GM21381 (cell line): ENCODE measurements at regions not wholly inside any gene's neighbourhood (a gene's known extent, or its start where the extent isn't known, plus 50 kb on each side); places are given as distances from the start of the nearest gene placed in this dataset.
"Not testable (repeated sequence)": the region's sequence is repeated elsewhere in the genome, so short reads cannot be mapped to it uniquely, and the experiment has no call there.

Source experiments
- ATAC-seq: cut with Tn5 transposase; IDR thresholded peaks from one replicate; pipeline ENCODE4 v1.9.1; 2021; ENCODE audit warnings: mild to moderate bottlenecking, moderate library complexity; ENCODE audit not compliant: unreplicated experiment

DNA sequence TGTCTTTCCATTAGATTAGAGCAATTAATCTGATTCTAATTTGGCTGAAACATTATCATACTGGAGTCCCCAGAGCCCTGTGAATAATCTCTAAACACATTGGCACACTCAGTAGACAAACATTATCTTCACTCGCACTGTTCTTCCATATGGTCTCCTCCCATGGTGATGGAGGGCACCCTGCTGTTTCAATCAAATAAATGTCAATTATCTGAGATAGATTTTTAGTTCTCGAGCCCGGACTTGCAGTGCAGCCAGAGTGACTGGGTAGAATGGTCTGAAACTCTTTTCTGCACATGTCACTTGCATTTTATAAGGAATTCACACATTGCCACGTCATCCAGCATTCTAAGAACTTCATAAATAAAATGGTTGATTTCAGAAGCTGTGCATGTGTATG lies 90.6 kb upstream of the MAP3K7 start:
- ATAC-seq = no peak

DNA sequence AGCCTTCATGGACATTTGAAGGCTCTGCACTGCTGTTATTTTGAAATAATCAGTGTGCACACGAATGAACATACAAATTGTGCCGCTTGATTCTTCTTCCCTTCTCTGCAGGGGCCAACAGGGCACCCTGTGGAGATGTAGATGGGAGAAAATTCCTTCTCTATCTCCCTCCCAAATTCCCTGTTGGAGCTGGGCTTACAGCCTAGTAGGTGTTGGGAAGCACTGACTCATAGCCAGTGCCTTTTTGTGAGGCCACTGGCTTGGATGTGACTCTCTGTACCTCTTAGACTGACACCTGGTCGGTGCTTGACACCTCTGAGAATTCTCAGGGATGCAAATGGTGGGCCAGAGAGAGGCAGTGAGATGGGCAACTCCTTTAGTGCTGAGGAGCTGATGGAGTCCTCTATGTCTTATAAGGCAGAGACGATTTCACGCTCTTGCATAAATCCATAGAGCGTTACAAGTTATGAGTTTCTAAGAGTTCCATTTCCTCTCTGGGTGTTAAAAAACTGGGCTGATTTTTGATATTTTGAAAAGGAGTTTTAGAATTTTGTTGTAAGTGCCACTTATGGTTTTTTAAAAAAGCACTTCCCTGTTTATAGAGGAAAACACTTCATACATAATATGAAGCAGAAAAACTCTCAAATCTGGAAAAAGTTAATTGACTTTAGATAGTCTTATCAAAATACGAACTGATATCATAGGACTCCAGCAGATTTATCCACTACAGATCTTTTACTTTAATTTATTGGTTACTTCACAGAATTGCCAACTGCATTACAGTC lies 89.8 kb upstream of the MAP3K7 start:
- no peak for ATAC-seq

DNA sequence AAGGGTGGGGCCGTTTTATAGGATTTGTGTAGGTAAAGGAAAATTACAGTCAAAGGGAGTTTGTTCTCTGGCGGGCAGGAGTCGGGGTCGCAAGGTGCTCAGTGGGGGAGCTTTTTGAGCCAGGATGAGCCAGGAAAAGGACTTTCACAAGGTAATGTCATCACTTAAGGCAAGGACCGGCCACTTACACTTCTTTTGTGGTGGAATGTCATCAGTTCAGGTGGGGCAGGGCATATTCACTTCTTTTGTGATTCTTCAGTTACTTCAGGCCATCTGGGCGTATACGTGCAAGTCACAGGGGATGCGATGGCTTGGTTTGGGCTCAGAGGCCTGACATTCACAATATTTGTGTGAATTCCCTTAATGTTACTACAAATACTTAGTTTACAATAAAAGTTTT lies 88.2 kb upstream of the MAP3K7 start:
- not testable (repeated sequence) for ATAC-seq

- not testable (repeated sequence) for ATAC-seq
These were observed 87.2 kb upstream of the MAP3K7 start for GRCh38 chr6:90674077-90674476.

- no peak for ATAC-seq
These were observed 83.0 kb upstream of the MAP3K7 start for GRCh38 chr6:90669846-90670245.

DNA sequence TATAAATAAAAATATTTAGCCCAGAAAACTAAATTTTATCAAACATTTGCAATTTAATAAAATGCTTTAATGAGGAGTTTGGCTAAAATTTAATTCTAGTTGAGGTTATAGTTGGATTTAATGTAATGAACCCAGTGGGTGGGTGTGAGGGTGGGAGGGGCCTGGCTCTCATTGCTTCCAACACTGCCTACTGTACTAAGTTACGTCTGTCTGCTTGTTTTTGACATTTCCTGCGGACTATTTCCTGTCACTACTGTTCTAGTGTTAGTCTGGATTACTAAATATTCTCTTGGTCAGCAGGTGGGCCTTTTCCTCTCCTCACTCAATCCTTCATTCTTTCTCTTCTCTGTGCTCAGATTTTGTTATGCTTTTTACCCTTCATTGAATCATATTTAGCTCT lies 82.5 kb upstream of the MAP3K7 start:
- ATAC-seq = no peak

DNA sequence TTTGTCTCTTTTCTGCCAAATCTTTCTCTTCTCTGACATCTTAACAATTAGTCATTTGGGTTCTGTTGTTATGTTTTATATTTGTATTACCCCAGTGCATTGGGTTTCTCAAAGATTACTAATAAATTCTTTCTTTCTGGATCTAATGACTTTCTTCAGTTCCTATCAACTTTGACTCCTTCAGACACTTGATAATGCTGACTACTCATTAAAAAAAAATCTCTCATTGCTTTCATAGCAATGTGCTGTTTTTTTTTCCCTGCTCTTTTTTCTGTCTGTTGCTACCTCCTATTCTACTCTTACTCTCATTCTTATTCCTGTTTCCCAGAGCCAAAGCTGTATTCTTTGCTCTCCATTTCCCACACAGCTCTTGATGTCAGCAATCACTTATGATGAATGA lies 81.3 kb upstream of the MAP3K7 start:
- no peak for ATAC-seq

- ATAC-seq = no peak
These were observed 77.0 kb upstream of the MAP3K7 start for GRCh38 chr6:90663873-90664272.

DNA sequence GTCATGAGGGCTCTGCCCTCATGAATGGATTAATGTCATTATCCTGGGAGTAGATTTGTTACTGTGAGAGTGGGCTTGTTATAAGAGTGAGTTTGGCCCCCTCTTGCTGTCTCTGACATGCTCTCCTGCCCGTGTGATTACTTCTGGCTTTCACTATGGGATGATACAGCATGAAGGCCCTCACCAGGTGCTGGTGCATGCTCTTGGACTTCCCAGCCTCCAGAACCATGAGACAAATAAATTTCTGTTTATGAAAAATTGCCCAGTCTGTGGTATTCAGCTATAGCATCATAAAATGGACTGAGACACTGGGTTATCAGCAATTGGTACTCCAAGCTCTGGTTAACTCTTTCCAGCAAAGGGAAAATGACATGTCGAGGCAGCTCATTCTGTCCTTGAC lies 76.2 kb upstream of the MAP3K7 start:
- no peak for ATAC-seq

- no peak for ATAC-seq
These were observed 74.1 kb upstream of the MAP3K7 start for GRCh38 chr6:90660931-90661330.

- no peak for ATAC-seq
These were observed 71.6 kb upstream of the MAP3K7 start for GRCh38 chr6:90658497-90658896.

DNA sequence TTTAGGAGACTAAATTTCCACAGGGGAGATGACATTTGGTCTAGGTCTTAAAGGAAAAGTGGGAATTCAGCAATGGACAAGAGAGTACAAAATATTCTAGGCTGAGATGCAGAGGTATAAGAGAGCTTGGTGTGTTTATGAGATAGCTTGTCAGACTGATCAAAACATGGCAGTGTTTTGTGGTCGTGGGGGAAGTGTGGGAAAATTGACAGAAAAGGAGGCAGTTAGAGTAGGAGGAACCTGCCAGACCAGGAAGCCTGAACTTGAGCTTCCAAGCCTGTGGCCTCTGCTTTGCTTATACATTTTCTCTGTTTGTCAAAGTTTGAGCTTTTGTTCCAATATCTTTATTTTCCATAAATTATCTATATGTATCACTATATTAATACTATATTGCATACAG lies 69.5 kb upstream of the MAP3K7 start:
- no peak for ATAC-seq

- no peak for ATAC-seq
These were observed 67.9 kb upstream of the MAP3K7 start for GRCh38 chr6:90654806-90655205.

DNA sequence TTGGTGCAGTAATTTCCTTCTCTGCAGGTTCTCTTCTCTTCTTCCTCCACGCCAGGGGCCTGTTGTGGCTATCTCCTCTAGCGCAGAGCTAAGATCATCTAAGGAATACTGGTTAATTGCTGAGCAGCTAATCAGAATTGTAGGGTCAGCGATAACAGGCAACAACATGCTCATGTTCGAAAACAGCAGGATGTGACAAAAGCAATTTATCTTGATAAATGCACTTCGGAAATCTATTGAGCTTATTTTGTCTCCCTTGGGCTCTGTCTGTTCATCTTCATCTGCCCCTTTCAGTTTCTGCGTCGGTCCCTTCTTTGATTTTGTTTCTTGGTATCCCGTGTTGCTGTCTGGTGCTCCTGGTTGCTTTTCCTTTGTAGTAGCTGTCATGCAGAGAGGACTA lies 67.3 kb upstream of the MAP3K7 start:
- ATAC-seq = no peak

DNA sequence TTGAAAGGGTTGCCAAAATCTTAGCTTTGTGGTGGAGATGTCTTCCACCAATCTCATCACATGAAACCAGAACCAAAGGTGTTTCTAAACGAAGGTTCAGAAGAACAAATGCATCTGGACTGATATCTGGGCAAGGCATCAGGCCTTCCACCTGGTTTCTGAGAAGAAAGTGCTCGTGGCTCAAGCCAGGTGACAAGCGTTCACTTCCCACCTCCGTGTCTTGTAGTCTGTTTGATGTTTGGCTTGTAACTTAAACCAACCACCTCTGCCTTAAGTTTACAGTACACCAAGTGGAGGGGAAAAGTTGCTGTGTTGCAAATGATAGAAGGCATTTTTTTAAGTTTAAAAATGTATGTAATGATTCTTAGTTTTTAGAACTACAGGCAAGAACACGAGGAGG lies 66.9 kb upstream of the MAP3K7 start:
- no peak for ATAC-seq

DNA sequence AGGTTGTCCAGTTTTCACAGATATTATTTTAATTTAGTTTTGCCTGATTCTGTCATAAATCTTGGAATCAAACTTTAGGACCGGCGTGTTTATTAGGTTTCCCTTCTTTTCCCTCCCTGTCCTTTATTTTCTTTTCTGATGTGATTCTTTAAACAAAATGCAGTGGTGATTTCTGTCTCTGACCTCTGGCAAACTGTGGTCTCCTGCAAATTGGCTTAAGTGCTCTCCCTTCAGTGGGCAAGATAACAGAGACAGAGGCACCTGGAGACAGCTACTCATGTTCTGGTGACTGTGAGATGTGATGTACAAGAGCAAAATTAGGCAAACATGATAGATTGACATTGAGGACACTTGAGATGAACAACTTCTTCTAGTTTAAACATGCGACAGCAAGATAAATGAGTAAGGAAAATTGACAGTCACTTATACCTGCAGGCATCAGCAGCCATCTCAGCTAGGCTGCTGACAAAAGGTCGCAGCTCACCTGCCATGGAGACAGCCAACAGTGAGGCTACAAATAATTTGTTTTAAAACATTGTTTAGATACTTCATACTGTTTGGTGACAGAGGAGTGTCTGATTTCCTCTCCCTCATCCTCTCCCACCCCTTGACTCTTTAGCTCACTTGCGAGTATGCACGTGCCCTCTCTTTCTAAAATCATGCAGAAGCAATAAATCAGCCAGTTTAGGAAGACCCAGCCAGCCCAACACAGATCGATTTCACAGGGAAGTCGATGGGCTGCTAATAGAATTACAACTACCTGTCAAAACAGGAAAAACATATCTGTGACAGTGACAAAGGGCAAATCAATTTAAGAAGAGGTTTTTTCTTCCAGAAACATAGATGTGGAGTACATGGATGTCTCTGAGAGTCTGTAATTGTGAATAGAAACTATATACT lies 63.4 kb upstream of the MAP3K7 start:
- no peak for ATAC-seq

DNA sequence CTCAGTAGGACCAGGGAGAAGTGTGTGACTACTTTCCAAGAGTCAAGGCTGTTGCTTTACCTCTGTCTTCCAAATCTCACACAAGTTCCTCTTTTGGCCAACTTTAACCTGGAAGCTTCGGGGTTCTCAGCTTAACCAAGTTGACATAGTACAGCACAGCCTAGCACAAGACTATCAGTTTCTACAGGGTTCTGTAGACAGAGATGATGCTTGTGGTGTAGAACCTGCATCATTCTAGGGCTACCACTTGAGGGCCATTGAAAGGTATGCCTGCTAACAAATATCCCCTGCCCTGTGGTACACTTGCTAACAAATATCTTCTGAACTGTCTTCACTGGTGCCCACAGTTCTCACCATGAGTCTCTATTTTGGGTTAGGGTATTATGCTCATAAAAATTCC lies 62.0 kb upstream of the MAP3K7 start:
- ATAC-seq = no peak

- no peak for ATAC-seq
These were observed 60.1 kb upstream of the MAP3K7 start for GRCh38 chr6:90646940-90647339.

- ATAC-seq = no peak
These were observed 58.8 kb upstream of the MAP3K7 start for GRCh38 chr6:90645634-90646033.

- no peak for ATAC-seq
These were observed 57.6 kb upstream of the MAP3K7 start for GRCh38 chr6:90644492-90644891.

- no peak for ATAC-seq
These were observed 56.5 kb upstream of the MAP3K7 start for GRCh38 chr6:90643381-90643780.

- ATAC-seq = no peak
These were observed 50.4 kb upstream of the MAP3K7 start for GRCh38 chr6:90637320-90637719.
